ENCODE measurements at regions not wholly inside any gene's neighbourhood (a gene's known extent, or its start where the extent isn't known, plus 50 kb on each side); places are given as distances from the start of the nearest gene placed in this dataset.
A peak's percentile ranks its signal among the peaks of the same experiment; 100 is the strongest.

DNA sequence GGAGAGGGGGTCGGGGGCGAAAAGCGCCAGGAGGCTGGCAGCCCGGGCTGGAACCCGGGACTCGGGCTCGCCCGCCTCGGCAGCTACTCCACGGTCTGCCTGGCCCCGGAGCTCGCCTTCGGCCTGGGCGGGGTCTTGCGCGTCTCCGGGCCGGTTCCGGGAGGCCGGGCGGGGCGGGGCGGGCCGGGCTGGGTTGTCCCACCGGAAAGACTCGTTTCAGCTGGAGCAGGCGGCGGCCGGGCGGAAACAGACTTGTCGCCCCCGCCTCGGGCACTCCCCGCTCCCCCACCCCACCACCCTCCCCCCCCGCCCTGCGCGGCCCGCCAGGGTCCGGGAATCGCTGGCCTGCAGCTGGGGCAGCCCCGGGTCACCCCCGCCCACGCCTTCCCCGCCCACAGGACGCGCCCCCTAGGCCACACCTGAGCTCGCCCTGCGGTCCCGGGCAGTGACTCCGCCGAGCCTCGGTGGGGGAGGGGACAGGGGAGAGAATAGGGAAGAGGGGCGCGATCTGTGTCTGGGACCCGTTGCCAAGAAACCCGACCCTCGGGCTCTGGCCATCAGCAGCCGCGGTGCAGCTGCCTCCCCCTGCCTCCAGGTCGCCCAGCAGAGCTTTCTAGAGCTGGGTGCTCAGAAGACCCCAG lies 109.4 kb downstream of the KCTD15 start:
- DNase-seq (ENCODE audit: low spot score) (no peak), ATAC-seq (peak; percentile 36 to 63)
- Mint-ChIP-seq H3K4me1 (ENCODE audit: low read depth in 2 of 2) (peaks cover 0 to 3% of the 10 kb centered on the region in 2 donors), H3K9me3 (no peaks in the 10 kb centered on the region), H3K27ac (no peak overlapping the region), H3K36me3 (no peaks in the 10 kb centered on the region), H3K27me3 (peaks cover 17 to 54% of the 10 kb centered on the region in 2 donors), H3K4me3 (no peak overlapping the region)

DNA sequence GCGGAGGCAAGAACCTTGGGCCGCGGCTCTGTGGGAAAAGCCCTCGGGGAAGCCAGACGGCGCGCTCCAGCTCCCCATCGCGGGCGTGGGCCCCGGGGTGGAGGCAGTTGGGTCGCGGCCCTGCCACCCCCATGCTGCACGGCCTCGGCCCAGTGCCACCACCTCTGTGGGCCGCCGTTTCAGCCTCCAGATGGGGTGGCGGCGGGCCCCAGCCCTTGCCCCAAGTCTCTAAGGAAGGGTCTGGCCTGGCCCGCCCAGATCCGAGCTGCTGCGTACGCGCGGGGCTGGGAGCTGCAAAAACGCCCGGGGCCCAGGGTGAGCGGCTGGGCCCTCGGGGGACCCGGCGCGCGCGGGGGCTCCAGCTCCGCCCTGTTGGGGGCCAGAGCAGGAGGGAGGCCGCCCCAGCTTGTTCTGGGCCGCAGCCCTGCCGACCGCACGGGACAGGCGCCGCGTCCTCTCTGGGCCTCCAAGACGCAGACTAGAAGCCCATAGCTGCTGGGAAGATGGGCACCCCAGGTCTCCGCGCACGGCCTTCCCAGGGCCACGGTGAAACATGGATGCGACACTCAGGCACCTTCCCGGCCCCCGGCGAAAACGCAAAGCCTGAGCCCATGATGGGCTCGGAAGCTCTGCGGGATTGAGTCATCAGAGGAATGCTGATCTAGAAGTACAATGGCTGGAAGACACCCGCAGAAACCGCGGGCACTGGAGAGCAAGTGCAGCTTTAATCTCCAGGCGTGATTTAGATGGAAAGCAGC lies 110.1 kb downstream of the KCTD15 start:
- Mint-ChIP-seq H3K36me3 (no peaks in the 10 kb centered on the region), H3K27me3 (peaks cover 17 to 47% of the 10 kb centered on the region in 2 donors), H3K4me3 (no peak overlapping the region), H3K27ac (no peak overlapping the region), H3K4me1 (ENCODE audit: low read depth in 2 of 2) (peaks cover 0 to 3% of the 10 kb centered on the region in 2 donors), H3K9me3 (no peaks in the 10 kb centered on the region)
- no peak for DNase-seq (ENCODE audit: low spot score)
- ATAC-seq: peak; percentile 33 to 50

- no peak overlapping the region for H3K27ac Mint-ChIP-seq
- peaks cover 0 to 3% of the 10 kb centered on the region in 2 donors for H3K4me1 Mint-ChIP-seq (ENCODE audit: low read depth in 2 of 2)
- H3K9me3 Mint-ChIP-seq: no peaks in the 10 kb centered on the region
- no peaks in the 10 kb centered on the region for H3K36me3 Mint-ChIP-seq
- DNase-seq (ENCODE audit: low spot score): no peak
- H3K4me3 Mint-ChIP-seq: no peak overlapping the region
- peaks cover 11 to 45% of the 10 kb centered on the region in 2 donors for H3K27me3 Mint-ChIP-seq
- no peak for ATAC-seq
These were observed 114.3 kb downstream of the KCTD15 start for GRCh38 chr19:33910922-33911321.

- H3K36me3 Mint-ChIP-seq: no peaks in the 10 kb centered on the region
- H3K27ac Mint-ChIP-seq: no peak overlapping the region
- H3K4me1 Mint-ChIP-seq (ENCODE audit: low read depth in 2 of 2): no peaks in the 10 kb centered on the region
- no peak for DNase-seq (ENCODE audit: low spot score)
- no peaks in the 10 kb centered on the region for H3K9me3 Mint-ChIP-seq
- no peak overlapping the region for H3K4me3 Mint-ChIP-seq
- peaks cover 13 to 44% of the 10 kb centered on the region in 2 donors for H3K27me3 Mint-ChIP-seq
- peak in 1 of 2 donors; percentile 51 for ATAC-seq
These were observed 117.9 kb downstream of the KCTD15 start for GRCh38 chr19:33914599-33914998.

DNA sequence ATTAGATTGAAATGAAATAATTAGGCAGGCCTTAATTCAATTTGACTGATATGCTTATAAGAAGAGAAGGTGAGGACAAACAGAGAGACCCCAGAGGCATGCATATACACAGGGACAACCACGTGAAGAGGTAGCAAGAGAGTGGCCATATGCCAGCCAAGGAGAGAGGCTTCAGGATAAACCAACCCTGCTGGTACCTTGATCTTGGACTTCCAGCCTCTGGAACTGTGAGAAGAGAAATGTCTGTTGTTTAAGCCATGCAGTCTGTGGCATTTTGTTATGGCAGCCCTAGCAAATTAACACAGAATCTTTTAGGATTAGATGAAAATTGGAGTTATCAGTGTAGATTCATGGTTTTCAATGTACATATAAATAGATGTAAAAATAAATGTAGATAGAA lies 120.1 kb downstream of the KCTD15 start:
- no peaks in the 10 kb centered on the region for H3K36me3 Mint-ChIP-seq
- no peak overlapping the region for H3K27ac Mint-ChIP-seq
- H3K27me3 Mint-ChIP-seq: peaks cover 16 to 48% of the 10 kb centered on the region in 2 donors
- no peak overlapping the region for H3K4me3 Mint-ChIP-seq
- no peaks in the 10 kb centered on the region for H3K4me1 Mint-ChIP-seq (ENCODE audit: low read depth in 2 of 2)
- DNase-seq (ENCODE audit: low spot score) (no peak), ATAC-seq (no peak)
- no peaks in the 10 kb centered on the region for H3K9me3 Mint-ChIP-seq

DNA sequence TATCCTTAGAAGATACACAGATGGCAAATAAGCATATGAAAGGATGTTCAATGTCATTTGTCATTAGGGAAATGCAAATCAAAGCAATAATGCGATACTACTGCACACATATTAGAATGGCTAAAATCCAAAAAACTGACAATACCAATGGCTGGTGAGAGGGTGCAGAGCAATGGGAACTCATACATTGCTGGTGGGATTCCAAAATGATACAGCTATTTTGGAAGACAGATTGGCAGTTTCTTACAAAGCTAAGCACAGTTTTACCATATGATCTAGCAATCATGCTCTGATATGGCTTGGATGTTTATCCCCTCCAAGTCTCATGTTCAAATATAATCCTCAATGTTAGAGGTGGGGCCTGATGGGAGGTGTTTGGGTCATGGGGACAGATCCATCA lies 122.6 kb downstream of the KCTD15 start:
- Mint-ChIP-seq H3K4me3 (no peak overlapping the region), H3K36me3 (no peaks in the 10 kb centered on the region), H3K9me3 (no peaks in the 10 kb centered on the region), H3K27me3 (peaks cover 22 to 34% of the 10 kb centered on the region in 2 donors), H3K27ac (no peak overlapping the region), H3K4me1 (ENCODE audit: low read depth in 2 of 2) (no peaks in the 10 kb centered on the region)
- DNase-seq (ENCODE audit: low spot score) (no peak), ATAC-seq (no peak)

- no peak for ATAC-seq
- DNase-seq (ENCODE audit: low spot score): no peak
- H3K4me1 Mint-ChIP-seq (ENCODE audit: low read depth in 2 of 2): no peaks in the 10 kb centered on the region
- H3K4me3 Mint-ChIP-seq: no peak overlapping the region
- H3K9me3 Mint-ChIP-seq: no peaks in the 10 kb centered on the region
- no peaks in the 10 kb centered on the region for H3K36me3 Mint-ChIP-seq
- H3K27me3 Mint-ChIP-seq: peaks cover 25 to 27% of the 10 kb centered on the region in 2 donors
- H3K27ac Mint-ChIP-seq: no peak overlapping the region
These were observed 124.5 kb downstream of the KCTD15 start for GRCh38 chr19:33921165-33921564.

DNA sequence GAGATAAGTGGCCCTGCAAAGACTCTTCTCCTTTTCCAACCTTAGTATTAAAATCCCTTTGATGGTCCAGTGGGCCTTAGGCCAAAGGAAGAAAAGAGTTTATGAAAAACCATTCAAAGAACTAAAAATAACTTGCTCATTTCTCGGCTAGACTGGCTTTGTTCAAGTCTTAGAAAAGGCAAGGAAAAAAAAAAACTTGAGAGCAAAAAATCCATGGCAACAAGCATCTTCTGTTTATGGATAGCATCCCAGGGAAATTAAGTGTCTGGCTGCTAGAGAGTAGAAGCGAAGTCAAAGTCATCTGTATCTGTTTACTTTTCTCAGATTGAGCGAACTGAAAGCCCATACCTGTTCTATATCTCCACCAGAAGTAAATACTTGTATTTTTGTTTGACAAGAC lies 129.6 kb downstream of the KCTD15 start:
- Mint-ChIP-seq H3K9me3 (no peaks in the 10 kb centered on the region), H3K36me3 (no peaks in the 10 kb centered on the region), H3K27me3 (peaks cover 9 to 16% of the 10 kb centered on the region in 2 donors), H3K4me3 (no peak overlapping the region), H3K4me1 (ENCODE audit: low read depth in 2 of 2) (no peaks in the 10 kb centered on the region), H3K27ac (no peak overlapping the region)
- DNase-seq (ENCODE audit: low spot score) (no peak), ATAC-seq (no peak)

- ATAC-seq: no peak
- Mint-ChIP-seq H3K27me3 (peaks cover 9 to 16% of the 10 kb centered on the region in 2 donors), H3K27ac (no peak overlapping the region)
These were observed 131.3 kb downstream of the KCTD15 start for GRCh38 chr19:33927789-33928457.

DNA sequence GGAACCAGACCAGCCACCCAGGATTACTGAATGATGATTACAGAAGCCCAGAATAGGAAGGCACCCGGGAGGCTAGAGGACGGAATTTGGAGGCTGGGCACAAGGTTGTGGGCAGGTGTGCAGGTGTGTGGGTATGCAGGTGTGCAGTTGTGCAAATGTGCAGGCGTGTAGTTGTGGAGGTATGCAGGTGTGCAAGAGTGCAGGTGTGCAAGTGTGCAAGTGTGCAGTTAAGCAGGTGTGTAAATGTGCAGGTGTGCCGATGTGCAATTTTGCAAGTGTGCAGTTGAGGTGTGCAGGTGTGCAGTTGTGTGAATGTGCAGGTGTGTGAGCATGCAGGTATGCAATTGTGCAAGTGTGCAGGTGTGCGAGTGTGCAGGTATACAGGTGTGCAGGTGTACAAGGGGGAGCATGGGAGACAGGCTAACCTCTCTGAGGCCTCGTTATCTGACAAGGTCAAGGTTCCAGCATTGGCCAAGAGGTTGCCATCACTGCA lies 131.8 kb downstream of the KCTD15 start:
- Mint-ChIP-seq H3K4me1 (ENCODE audit: low read depth in 2 of 2) (no peaks in the 10 kb centered on the region), H3K36me3 (no peaks in the 10 kb centered on the region), H3K9me3 (no peaks in the 10 kb centered on the region), H3K27me3 (peaks cover 9 to 13% of the 10 kb centered on the region in 2 donors), H3K27ac (no peak overlapping the region), H3K4me3 (no peak overlapping the region)
- no peak for DNase-seq (ENCODE audit: low spot score)
- ATAC-seq: no peak

More at GRCh38 chr19:33927789-33928457, 131.3 kb downstream of the KCTD15 start:
- no peak for DNase-seq (ENCODE audit: low spot score)
- Mint-ChIP-seq H3K36me3 (no peaks in the 10 kb centered on the region), H3K4me3 (no peak overlapping the region), H3K4me1 (ENCODE audit: low read depth in 2 of 2) (no peaks in the 10 kb centered on the region), H3K9me3 (no peaks in the 10 kb centered on the region)

- H3K9me3 Mint-ChIP-seq: no peaks in the 10 kb centered on the region
- peaks cover 6 to 9% of the 10 kb centered on the region in 2 donors for H3K27me3 Mint-ChIP-seq
- no peak overlapping the region for H3K27ac Mint-ChIP-seq
- ATAC-seq: no peak
- no peaks in the 10 kb centered on the region for H3K36me3 Mint-ChIP-seq
- no peak overlapping the region for H3K4me3 Mint-ChIP-seq
- H3K4me1 Mint-ChIP-seq (ENCODE audit: low read depth in 2 of 2): no peaks in the 10 kb centered on the region
- no peak for DNase-seq (ENCODE audit: low spot score)
These were observed 137.3 kb downstream of the KCTD15 start for GRCh38 chr19:33933931-33934330.

- Mint-ChIP-seq H3K4me3 (no peak overlapping the region), H3K27me3 (peaks cover 7 to 9% of the 10 kb centered on the region in 2 donors), H3K4me1 (ENCODE audit: low read depth in 2 of 2) (no peaks in the 10 kb centered on the region), H3K36me3 (no peaks in the 10 kb centered on the region), H3K9me3 (no peaks in the 10 kb centered on the region), H3K27ac (no peak overlapping the region)
- ATAC-seq (no peak), DNase-seq (ENCODE audit: low spot score) (no peak)
These were observed 142.2 kb downstream of the KCTD15 start for GRCh38 chr19:33938821-33939220.

GRCh38 chr19:33941133-33941532 lies 144.5 kb downstream of the KCTD15 start:
- Mint-ChIP-seq H3K27me3 (peaks cover 0 to 4% of the 10 kb centered on the region in 2 donors), H3K4me3 (no peak overlapping the region), H3K9me3 (no peaks in the 10 kb centered on the region), H3K27ac (no peak overlapping the region), H3K4me1 (ENCODE audit: low read depth in 2 of 2) (no peaks in the 10 kb centered on the region), H3K36me3 (no peaks in the 10 kb centered on the region)
- DNase-seq (ENCODE audit: low spot score): no peak
- no peak for ATAC-seq

Measured in natural killer cell treated with Interleukin-12 subunit alpha and Interleukin-12 subunit beta and Interleukin-15 and Interleukin-18, amount 100 ng/mL, for 72 hours (primary cell).